HepG2 (cell line): ENCODE measurements at regions not wholly inside any gene's neighbourhood (a gene's known extent, or its start where the extent isn't known, plus 50 kb on each side); places are given as distances from the start of the nearest gene placed in this dataset.

ENCODE experiments used
- ATF1 ChIP-seq: IDR thresholded peaks from 2 replicates; pipeline ENCODE4 v1.6.1; 2016; ENCODE audit warnings: mild to moderate bottlenecking, control low read depth
- CERS6 ChIP-seq: sonication (generic); formaldehyde crosslinking; IDR thresholded peaks from 2 replicates; pipeline ENCODE4 v1.5.0; 2020; ENCODE audit warnings: missing genetic modification reagents
- DPF2 ChIP-seq: sonication (generic); formaldehyde crosslinking; IDR thresholded peaks from 2 replicates; pipeline ENCODE4 v1.4.0; 2020; ENCODE audit warnings: mild to moderate bottlenecking, low read depth, missing genetic modification reagents, borderline replicate concordance
- EZH2 ChIP-seq: conservative IDR thresholded peaks from 2 replicates; pipeline ENCODE4 v1.6.1; 2012; ENCODE audit warnings: mild to moderate bottlenecking, low read depth, low read length, moderate library complexity
- FOXA1 ChIP-seq, 2 experiments: fragments of 450-650 bp in 1 of 2; sonication (generic) in 1 of 2; formaldehyde crosslinking in 1 of 2; IDR thresholded peaks; 2 replicates each; pipeline versions ENCODE4 v1.4.0 to v1.6.1; 2016 to 2020; ENCODE audit warnings: missing genetic modification reagents in 1 of 2
- KLF13 ChIP-seq: sonication (generic); formaldehyde crosslinking; IDR thresholded peaks from 2 replicates; pipeline ENCODE4 v1.4.0; 2020; ENCODE audit warnings: mild to moderate bottlenecking, missing genetic modification reagents
- MAX ChIP-seq: IDR thresholded peaks from 2 replicates; pipeline ENCODE4 v1.6.1; 2012; ENCODE audit warnings: inconsistent platforms
- MBNL3 ChIP-seq: fragments of 250-450 bp; sonication (Bioruptor Pico); conservative IDR thresholded peaks from 2 replicates; pipeline ENCODE4 v1.8.0; 2022; ENCODE audit warnings: mild to moderate bottlenecking, inconsistent platforms
- MXD4 ChIP-seq: IDR thresholded peaks from 2 replicates; pipeline ENCODE4 v1.6.1; 2016; ENCODE audit warnings: mild to moderate bottlenecking, missing biosample characterization, missing genetic modification reagents
- POLR2G ChIP-seq: fragments of 200-400 bp; formaldehyde crosslinking; IDR thresholded peaks from 2 replicates; pipeline ENCODE4 v1.6.1; 2018; ENCODE audit warnings: mild to moderate bottlenecking, low read depth, low read length, moderate library complexity
- ZNF816 ChIP-seq: sonication (generic); formaldehyde crosslinking; IDR thresholded peaks from 2 replicates; pipeline ENCODE4 v1.8.0; 2022; ENCODE audit warnings: missing genetic modification reagents, mild to moderate bottlenecking, borderline replicate concordance
- ZSCAN12 ChIP-seq: sonication (generic); formaldehyde crosslinking; IDR thresholded peaks from 2 replicates; pipeline ENCODE4 v1.9.0; 2021; ENCODE audit warnings: mild to moderate bottlenecking, missing genetic modification reagents
- TF ChIP-seq, protein P1 (sequence below): sonication (generic); formaldehyde crosslinking; IDR thresholded peaks from 2 replicates; pipeline ENCODE4 v1.9.0; 2022; ENCODE audit warnings: low read depth, missing genetic modification reagents
- TF ChIP-seq, protein P2 (sequence below): sonication (generic); formaldehyde crosslinking; IDR thresholded peaks from 2 replicates; pipeline ENCODE4; 2020; ENCODE audit warnings: missing genetic modification reagents, mild to moderate bottlenecking, borderline replicate concordance
- TF ChIP-seq, protein P3 (sequence below): sonication (generic); formaldehyde crosslinking; IDR thresholded peaks from 2 replicates; pipeline ENCODE4 v1.4.0; 2020; ENCODE audit warnings: missing genetic modification reagents, mild to moderate bottlenecking, borderline replicate concordance
- TF ChIP-seq, protein P4 (sequence below): sonication (generic); formaldehyde crosslinking; IDR thresholded peaks from 2 replicates; pipeline ENCODE4 v1.5.0; 2020; ENCODE audit warnings: missing genetic modification reagents
- TF ChIP-seq, protein P5 (sequence below): sonication (generic); formaldehyde crosslinking; IDR thresholded peaks from 2 replicates; pipeline ENCODE4 v1.8.0; 2022; ENCODE audit warnings: mild to moderate bottlenecking, missing genetic modification reagents, moderate library complexity

GRCh38 chr20:37627060-37627766 is 66.6 kb upstream of the CTNNBL1 start (continued):
- TF ChIP-seq FOXA1 (IDR thresholded peaks at IDR 0.05) (no peak), FOXA1 (CRISPR knock-in tag; IDR thresholded peaks at IDR 0.05) (peak; percentile 67), ATF1 (CRISPR knock-in tag) (peak; percentile 85), DPF2 (CRISPR knock-in tag) (no peak), MAX (no peak; the same call in 1 of the 2 replicates), ZSCAN12 (CRISPR knock-in tag) (peak; percentile 100), CERS6 (CRISPR knock-in tag) (peak; percentile 98), KLF13 (peak; percentile 99), POLR2G (no peak), MXD4 (CRISPR knock-in tag) (peak; percentile 99), MBNL3 (CRISPR knock-in tag) (no peak), EZH2 (no peak), ZNF816 (CRISPR knock-in tag) (peak; percentile 97; the same call in 1 of the 2 replicates)
- TF ChIP-seq, protein P1, sequence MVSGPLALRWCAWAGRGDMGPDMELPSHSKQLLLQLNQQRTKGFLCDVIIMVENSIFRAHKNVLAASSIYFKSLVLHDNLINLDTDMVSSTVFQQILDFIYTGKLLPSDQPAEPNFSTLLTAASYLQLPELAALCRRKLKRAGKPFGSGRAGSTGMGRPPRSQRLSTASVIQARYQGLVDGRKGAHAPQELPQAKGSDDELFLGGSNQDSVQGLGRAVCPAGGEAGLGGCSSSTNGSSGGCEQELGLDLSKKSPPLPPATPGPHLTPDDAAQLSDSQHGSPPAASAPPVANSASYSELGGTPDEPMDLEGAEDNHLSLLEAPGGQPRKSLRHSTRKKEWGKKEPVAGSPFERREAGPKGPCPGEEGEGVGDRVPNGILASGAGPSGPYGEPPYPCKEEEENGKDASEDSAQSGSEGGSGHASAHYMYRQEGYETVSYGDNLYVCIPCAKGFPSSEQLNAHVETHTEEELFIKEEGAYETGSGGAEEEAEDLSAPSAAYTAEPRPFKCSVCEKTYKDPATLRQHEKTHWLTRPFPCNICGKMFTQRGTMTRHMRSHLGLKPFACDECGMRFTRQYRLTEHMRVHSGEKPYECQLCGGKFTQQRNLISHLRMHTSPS (CRISPR knock-in tag), result peak; percentile 84
- TF ChIP-seq, protein P2, sequence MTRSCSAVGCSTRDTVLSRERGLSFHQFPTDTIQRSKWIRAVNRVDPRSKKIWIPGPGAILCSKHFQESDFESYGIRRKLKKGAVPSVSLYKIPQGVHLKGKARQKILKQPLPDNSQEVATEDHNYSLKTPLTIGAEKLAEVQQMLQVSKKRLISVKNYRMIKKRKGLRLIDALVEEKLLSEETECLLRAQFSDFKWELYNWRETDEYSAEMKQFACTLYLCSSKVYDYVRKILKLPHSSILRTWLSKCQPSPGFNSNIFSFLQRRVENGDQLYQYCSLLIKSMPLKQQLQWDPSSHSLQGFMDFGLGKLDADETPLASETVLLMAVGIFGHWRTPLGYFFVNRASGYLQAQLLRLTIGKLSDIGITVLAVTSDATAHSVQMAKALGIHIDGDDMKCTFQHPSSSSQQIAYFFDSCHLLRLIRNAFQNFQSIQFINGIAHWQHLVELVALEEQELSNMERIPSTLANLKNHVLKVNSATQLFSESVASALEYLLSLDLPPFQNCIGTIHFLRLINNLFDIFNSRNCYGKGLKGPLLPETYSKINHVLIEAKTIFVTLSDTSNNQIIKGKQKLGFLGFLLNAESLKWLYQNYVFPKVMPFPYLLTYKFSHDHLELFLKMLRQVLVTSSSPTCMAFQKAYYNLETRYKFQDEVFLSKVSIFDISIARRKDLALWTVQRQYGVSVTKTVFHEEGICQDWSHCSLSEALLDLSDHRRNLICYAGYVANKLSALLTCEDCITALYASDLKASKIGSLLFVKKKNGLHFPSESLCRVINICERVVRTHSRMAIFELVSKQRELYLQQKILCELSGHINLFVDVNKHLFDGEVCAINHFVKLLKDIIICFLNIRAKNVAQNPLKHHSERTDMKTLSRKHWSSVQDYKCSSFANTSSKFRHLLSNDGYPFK (CRISPR knock-in tag), result peak; percentile 60; the same call in 1 of the 2 replicates
- TF ChIP-seq, protein P3, sequence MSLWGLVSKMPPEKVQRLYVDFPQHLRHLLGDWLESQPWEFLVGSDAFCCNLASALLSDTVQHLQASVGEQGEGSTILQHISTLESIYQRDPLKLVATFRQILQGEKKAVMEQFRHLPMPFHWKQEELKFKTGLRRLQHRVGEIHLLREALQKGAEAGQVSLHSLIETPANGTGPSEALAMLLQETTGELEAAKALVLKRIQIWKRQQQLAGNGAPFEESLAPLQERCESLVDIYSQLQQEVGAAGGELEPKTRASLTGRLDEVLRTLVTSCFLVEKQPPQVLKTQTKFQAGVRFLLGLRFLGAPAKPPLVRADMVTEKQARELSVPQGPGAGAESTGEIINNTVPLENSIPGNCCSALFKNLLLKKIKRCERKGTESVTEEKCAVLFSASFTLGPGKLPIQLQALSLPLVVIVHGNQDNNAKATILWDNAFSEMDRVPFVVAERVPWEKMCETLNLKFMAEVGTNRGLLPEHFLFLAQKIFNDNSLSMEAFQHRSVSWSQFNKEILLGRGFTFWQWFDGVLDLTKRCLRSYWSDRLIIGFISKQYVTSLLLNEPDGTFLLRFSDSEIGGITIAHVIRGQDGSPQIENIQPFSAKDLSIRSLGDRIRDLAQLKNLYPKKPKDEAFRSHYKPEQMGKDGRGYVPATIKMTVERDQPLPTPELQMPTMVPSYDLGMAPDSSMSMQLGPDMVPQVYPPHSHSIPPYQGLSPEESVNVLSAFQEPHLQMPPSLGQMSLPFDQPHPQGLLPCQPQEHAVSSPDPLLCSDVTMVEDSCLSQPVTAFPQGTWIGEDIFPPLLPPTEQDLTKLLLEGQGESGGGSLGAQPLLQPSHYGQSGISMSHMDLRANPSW (CRISPR knock-in tag), result no peak
- TF ChIP-seq, protein P4, sequence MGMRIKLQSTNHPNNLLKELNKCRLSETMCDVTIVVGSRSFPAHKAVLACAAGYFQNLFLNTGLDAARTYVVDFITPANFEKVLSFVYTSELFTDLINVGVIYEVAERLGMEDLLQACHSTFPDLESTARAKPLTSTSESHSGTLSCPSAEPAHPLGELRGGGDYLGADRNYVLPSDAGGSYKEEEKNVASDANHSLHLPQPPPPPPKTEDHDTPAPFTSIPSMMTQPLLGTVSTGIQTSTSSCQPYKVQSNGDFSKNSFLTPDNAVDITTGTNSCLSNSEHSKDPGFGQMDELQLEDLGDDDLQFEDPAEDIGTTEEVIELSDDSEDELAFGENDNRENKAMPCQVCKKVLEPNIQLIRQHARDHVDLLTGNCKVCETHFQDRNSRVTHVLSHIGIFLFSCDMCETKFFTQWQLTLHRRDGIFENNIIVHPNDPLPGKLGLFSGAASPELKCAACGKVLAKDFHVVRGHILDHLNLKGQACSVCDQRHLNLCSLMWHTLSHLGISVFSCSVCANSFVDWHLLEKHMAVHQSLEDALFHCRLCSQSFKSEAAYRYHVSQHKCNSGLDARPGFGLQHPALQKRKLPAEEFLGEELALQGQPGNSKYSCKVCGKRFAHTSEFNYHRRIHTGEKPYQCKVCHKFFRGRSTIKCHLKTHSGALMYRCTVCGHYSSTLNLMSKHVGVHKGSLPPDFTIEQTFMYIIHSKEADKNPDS (CRISPR knock-in tag), result peak; percentile 95
- TF ChIP-seq, protein P5, sequence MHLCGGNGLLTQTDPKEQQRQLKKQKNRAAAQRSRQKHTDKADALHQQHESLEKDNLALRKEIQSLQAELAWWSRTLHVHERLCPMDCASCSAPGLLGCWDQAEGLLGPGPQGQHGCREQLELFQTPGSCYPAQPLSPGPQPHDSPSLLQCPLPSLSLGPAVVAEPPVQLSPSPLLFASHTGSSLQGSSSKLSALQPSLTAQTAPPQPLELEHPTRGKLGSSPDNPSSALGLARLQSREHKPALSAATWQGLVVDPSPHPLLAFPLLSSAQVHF (CRISPR knock-in tag), result peak; percentile 98
